OCI-LY3 (cell line): ENCODE measurements at regions not wholly inside any gene's neighbourhood (a gene's known extent, or its start where the extent isn't known, plus 50 kb on each side); places are given as distances from the start of the nearest gene placed in this dataset.

Experiments used
- EZH2phosphoT487 ChIP-seq: fragments of 200-600 bp; shearing (Covaris generic); IDR thresholded peaks from 2 replicates; pipeline ENCODE4 v1.6.1; 2018; ENCODE audit warnings: antibody characterized with exemption, mixed run types, low read depth
- TF ChIP-seq, protein P1 (sequence below): fragments of 200-600, 300-600 bp; sonication (generic); IDR thresholded peaks from 2 replicates; pipeline ENCODE4 v1.5.1; 2014; ENCODE audit warnings: antibody characterized with exemption, low read length, low read depth

DNA sequence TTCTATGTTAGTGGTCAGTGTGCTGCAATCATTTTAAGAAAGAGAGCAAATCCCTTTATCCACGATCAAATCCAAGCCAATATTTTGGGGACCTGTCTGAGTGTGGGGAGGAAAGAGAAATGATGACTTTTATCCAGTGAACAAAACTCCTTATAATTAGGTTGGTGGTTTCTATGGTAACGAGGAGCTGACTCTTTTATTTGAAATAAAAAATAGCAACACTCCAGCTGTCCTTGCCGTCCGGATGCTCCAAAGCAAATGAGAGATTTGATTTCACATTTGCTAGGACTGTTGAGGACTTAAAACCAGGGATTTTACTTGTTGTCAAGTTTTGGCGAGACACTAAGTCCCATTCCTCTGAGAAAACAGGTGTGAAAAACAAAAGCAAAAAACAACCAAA is 154.0 kb upstream of the PRICKLE2 start:
- TF ChIP-seq, protein P1, sequence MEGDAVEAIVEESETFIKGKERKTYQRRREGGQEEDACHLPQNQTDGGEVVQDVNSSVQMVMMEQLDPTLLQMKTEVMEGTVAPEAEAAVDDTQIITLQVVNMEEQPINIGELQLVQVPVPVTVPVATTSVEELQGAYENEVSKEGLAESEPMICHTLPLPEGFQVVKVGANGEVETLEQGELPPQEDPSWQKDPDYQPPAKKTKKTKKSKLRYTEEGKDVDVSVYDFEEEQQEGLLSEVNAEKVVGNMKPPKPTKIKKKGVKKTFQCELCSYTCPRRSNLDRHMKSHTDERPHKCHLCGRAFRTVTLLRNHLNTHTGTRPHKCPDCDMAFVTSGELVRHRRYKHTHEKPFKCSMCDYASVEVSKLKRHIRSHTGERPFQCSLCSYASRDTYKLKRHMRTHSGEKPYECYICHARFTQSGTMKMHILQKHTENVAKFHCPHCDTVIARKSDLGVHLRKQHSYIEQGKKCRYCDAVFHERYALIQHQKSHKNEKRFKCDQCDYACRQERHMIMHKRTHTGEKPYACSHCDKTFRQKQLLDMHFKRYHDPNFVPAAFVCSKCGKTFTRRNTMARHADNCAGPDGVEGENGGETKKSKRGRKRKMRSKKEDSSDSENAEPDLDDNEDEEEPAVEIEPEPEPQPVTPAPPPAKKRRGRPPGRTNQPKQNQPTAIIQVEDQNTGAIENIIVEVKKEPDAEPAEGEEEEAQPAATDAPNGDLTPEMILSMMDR = no peak
- TF ChIP-seq EZH2phosphoT487 = no peak
